ENCODE measurements at regions not wholly inside any gene's neighbourhood (a gene's known extent, or its start where the extent isn't known, plus 50 kb on each side); places are given as distances from the start of the nearest gene placed in this dataset.

GRCh38 chr7:91549878-91550277 lies 285.6 kb downstream of the FZD1 start:
- TF ChIP-seq, protein P1, sequence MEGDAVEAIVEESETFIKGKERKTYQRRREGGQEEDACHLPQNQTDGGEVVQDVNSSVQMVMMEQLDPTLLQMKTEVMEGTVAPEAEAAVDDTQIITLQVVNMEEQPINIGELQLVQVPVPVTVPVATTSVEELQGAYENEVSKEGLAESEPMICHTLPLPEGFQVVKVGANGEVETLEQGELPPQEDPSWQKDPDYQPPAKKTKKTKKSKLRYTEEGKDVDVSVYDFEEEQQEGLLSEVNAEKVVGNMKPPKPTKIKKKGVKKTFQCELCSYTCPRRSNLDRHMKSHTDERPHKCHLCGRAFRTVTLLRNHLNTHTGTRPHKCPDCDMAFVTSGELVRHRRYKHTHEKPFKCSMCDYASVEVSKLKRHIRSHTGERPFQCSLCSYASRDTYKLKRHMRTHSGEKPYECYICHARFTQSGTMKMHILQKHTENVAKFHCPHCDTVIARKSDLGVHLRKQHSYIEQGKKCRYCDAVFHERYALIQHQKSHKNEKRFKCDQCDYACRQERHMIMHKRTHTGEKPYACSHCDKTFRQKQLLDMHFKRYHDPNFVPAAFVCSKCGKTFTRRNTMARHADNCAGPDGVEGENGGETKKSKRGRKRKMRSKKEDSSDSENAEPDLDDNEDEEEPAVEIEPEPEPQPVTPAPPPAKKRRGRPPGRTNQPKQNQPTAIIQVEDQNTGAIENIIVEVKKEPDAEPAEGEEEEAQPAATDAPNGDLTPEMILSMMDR (IDR thresholded peaks at IDR 0.05): no peak
- no peak for TF ChIP-seq POLR2AphosphoS5 (IDR thresholded peaks at IDR 0.05; ENCODE audit: low read depth, low read length)

Data from Panc1 (cell line).